SU-DHL-6 (cell line): ENCODE measurements at regions not wholly inside any gene's neighbourhood (a gene's known extent, or its start where the extent isn't known, plus 50 kb on each side); places are given as distances from the start of the nearest gene placed in this dataset.

Source experiments
- H2AFZ ChIP-seq: fragments of 200-600 bp; sonication (generic); 2 replicates; pipeline ENCODE4 v1.6.1; 2014; ENCODE audit warnings: low read depth, mild to moderate bottlenecking, moderate library complexity, mixed read lengths, antibody characterized with exemption, low read length; ENCODE audit not compliant: severe bottlenecking
- H3F3A ChIP-seq: fragments of 200-600 bp; shearing (Covaris generic); 2 replicates; pipeline ENCODE4 v1.6.0; 2016; ENCODE audit warnings: antibody characterized with exemption, mild to moderate bottlenecking; ENCODE audit not compliant: insufficient read depth
- H3K27ac ChIP-seq: fragments of 200-600 bp; sonication (generic); 2 replicates; pipeline ENCODE4 v1.5.1; 2016; ENCODE audit warnings: low read depth, mild to moderate bottlenecking, low read length, moderate library complexity, mixed read lengths
- H3K27me3 ChIP-seq: fragments of 200-600 bp; sonication (generic), shearing (Covaris generic); 2 replicates; pipeline ENCODE4 v1.6.0; 2014; ENCODE audit warnings: mild to moderate bottlenecking, low read length
- H3K36me3 ChIP-seq: fragments of 200-600 bp; sonication (generic); 2 replicates; pipeline ENCODE4 v1.6.1; 2014; ENCODE audit warnings: mild to moderate bottlenecking, low read length, mixed read lengths
- H3K4me2 ChIP-seq: fragments of 300-600, 200-600 bp; shearing (Covaris generic), sonication (generic); 2 replicates; pipeline ENCODE4 v1.6.0; 2014; ENCODE audit warnings: low read length, low read depth, mild to moderate bottlenecking; ENCODE audit not compliant: poor library complexity, severe bottlenecking
- H3K4me3 ChIP-seq: fragments of 200-600 bp; sonication (generic); 2 replicates; pipeline ENCODE4 v1.5.1; 2014; ENCODE audit warnings: antibody characterized with exemption, low read length, mild to moderate bottlenecking, mixed read lengths; ENCODE audit not compliant: insufficient read depth, poor library complexity, severe bottlenecking
- H3K79me2 ChIP-seq: fragments of 200-600 bp; sonication (generic); 2 replicates; pipeline ENCODE4 v1.6.1; 2014; ENCODE audit warnings: mild to moderate bottlenecking, low read length, moderate library complexity; ENCODE audit not compliant: insufficient read depth
- H3K9ac ChIP-seq: fragments of 200-600 bp; sonication (generic); 2 replicates; pipeline ENCODE4 v1.7.0; 2014; ENCODE audit warnings: mild to moderate bottlenecking, low read length
- H3K9me2 ChIP-seq: fragments of 200-600 bp; sonication (generic); replicated peaks from 2 replicates; pipeline ENCODE4 v1.6.1; 2014; ENCODE audit warnings: low read length; ENCODE audit not compliant: insufficient read depth
- H3K9me3 ChIP-seq: fragments of 200-600 bp; sonication (generic); 2 replicates; pipeline ENCODE4 v1.6.1; 2014; ENCODE audit warnings: low read length, mixed read lengths; ENCODE audit not compliant: insufficient read depth
- H4K20me1 ChIP-seq: fragments of 200-600 bp; sonication (generic); 2 replicates; pipeline ENCODE4 v1.6.1; 2014; ENCODE audit warnings: low read depth, mild to moderate bottlenecking, antibody characterized with exemption, low read length, moderate library complexity, mixed read lengths
- EZH2phosphoT487 ChIP-seq: fragments of 200-600 bp; sonication (generic), shearing (Covaris generic); conservative IDR thresholded peaks from 2 replicates; pipeline ENCODE4 v1.6.1; 2018; ENCODE audit warnings: mild to moderate bottlenecking, antibody characterized with exemption, low read length, moderate library complexity, mixed read lengths
- TF ChIP-seq, protein P1 (sequence below): fragments of 200-600 bp; sonication (generic); IDR thresholded peaks from one replicate; pipeline ENCODE4 v1.5.1; 2017; ENCODE audit warnings: antibody characterized with exemption, mild to moderate bottlenecking, low read length, moderate library complexity; ENCODE audit not compliant: insufficient read depth, poor library complexity, severe bottlenecking

DNA sequence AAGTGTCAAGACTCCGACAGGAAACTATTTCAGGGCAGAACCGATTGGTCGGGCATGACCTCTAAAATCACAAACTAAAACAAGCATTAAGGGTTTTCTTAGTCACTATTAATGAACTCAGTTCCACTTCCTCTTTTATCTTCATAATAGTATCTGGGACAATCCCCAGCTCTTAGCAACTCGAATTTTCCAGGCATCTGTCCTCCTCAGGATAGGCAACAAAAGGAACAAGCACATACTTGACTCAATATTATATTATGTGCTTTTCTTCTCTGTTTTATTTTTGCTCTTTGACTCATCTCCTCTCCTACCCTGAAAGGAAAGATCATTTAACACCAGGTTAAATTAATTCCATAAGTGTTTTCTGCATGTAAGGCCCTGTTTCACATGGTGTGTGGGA is 638.3 kb upstream of the TBX3 start:
- H3K36me3 ChIP-seq = no peaks in the 10 kb centered on the region
- TF ChIP-seq, protein P1, sequence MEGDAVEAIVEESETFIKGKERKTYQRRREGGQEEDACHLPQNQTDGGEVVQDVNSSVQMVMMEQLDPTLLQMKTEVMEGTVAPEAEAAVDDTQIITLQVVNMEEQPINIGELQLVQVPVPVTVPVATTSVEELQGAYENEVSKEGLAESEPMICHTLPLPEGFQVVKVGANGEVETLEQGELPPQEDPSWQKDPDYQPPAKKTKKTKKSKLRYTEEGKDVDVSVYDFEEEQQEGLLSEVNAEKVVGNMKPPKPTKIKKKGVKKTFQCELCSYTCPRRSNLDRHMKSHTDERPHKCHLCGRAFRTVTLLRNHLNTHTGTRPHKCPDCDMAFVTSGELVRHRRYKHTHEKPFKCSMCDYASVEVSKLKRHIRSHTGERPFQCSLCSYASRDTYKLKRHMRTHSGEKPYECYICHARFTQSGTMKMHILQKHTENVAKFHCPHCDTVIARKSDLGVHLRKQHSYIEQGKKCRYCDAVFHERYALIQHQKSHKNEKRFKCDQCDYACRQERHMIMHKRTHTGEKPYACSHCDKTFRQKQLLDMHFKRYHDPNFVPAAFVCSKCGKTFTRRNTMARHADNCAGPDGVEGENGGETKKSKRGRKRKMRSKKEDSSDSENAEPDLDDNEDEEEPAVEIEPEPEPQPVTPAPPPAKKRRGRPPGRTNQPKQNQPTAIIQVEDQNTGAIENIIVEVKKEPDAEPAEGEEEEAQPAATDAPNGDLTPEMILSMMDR = no peak
- no peak for TF ChIP-seq EZH2phosphoT487
- no peaks in the 10 kb centered on the region for H4K20me1 ChIP-seq
- no peak overlapping the region for H3K9ac ChIP-seq
- H3K27ac ChIP-seq = no peak overlapping the region
- H2AFZ ChIP-seq = no peak overlapping the region
- H3K27me3 ChIP-seq = no peaks in the 10 kb centered on the region
- H3K9me2 ChIP-seq = no peaks in the 10 kb centered on the region
- H3K9me3 ChIP-seq = no peaks in the 10 kb centered on the region
- no peaks in the 10 kb centered on the region for H3F3A ChIP-seq
- H3K4me3 ChIP-seq = no peak overlapping the region
- no peaks in the 10 kb centered on the region for H3K79me2 ChIP-seq
- no peak overlapping the region for H3K4me2 ChIP-seq

DNA sequence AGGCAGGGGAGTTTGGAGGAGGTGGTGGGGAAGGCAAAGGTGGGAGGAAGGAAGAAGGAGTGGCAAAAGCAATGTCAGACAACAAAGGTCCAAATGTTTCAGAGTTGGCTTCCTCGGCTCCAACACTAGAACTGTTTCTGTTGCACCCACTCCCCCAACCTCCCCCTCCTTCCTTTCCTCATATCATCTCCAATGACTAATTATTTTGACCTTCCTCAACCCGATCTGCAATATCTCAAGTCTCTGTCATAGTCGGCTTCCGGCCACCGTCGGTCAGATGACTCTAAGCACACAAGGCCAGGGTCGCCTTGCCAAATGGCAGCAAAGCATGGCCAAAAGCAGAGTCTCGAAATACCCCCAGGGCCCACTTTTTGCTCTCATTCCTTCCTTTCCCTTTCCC is 637.0 kb upstream of the TBX3 start:
- no peaks in the 10 kb centered on the region for H3K36me3 ChIP-seq
- no peaks in the 10 kb centered on the region for H4K20me1 ChIP-seq
- H3K4me2 ChIP-seq = no peak overlapping the region
- H3K9me3 ChIP-seq = no peaks in the 10 kb centered on the region
- no peak overlapping the region for H2AFZ ChIP-seq
- H3K79me2 ChIP-seq = no peaks in the 10 kb centered on the region
- no peaks in the 10 kb centered on the region for H3K27me3 ChIP-seq
- no peaks in the 10 kb centered on the region for H3K9me2 ChIP-seq
- H3K27ac ChIP-seq = no peak overlapping the region
- no peak overlapping the region for H3K9ac ChIP-seq
- H3K4me3 ChIP-seq = no peak overlapping the region
- no peaks in the 10 kb centered on the region for H3F3A ChIP-seq
- TF ChIP-seq, protein P1 = no peak
- no peak for TF ChIP-seq EZH2phosphoT487

DNA sequence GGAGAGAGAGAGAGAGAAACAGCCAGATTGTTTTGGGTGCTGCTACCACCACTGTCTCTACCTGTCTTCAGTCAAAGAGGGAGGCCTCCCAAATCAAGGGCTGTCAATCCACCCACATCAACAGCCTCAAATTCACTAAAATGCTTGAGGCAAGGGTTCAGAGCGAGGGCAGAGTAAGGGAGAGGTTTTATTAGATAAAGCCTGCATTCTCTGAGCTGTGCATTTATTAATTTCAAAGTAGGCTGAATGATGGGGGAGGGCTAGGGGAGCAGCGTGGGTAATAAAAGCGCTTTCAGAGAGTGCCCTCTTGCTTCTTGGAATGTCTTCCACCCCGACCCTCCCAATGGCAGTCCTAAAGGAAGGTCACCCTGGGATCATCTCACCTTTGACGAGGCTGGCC is 636.5 kb upstream of the TBX3 start:
- Histone ChIP-seq H3F3A (no peaks in the 10 kb centered on the region), H2AFZ (no peak overlapping the region), H3K4me3 (no peak overlapping the region), H3K9me2 (no peaks in the 10 kb centered on the region), H3K27ac (no peak overlapping the region), H3K9ac (no peak overlapping the region), H3K27me3 (no peaks in the 10 kb centered on the region), H3K79me2 (no peaks in the 10 kb centered on the region), H3K36me3 (no peaks in the 10 kb centered on the region), H3K9me3 (no peaks in the 10 kb centered on the region), H3K4me2 (no peak overlapping the region), H4K20me1 (no peaks in the 10 kb centered on the region)
- TF ChIP-seq, protein P1 = no peak
- no peak for TF ChIP-seq EZH2phosphoT487
